ENCODE measurements at regions not wholly inside any gene's neighbourhood (a gene's known extent, or its start where the extent isn't known, plus 50 kb on each side); places are given as distances from the start of the nearest gene placed in this dataset.
"Not testable (repeated sequence)": the region's sequence is repeated elsewhere in the genome, so short reads cannot be mapped to it uniquely, and the experiment has no call there.

DNA sequence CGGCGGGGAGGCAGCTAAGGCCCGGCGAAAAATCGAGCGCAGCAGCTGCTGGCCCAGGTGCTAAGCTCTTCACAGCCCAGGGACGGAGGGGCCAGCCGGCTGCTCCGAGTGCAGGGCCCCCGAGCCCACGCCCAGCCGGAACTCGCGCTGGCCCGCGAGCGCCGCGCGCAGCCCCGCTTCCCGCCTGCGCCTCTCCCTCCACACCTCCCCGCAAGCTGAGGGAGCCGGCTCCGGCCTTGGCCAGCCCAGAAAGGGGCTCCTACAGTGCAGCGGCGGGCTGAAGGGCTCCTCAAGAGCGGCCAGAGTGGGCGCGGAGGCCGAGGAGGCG, 591.7 kb downstream of the TRIB2 start:
- H3K79me2 ChIP-seq (ENCODE audit: insufficient read depth, low read length); POLR2A ChIA-PET; CTCF ChIA-PET (ENCODE audit: low intra/inter-chr PET ratio, low total read pairs); H3K4me3 ChIP-seq (replicated peaks in 1 of 3; ENCODE audit: insufficient read depth in 1 of 3, low read depth in 2 of 3, low read length in 3 of 3); ATAC-seq; DNase-seq (ENCODE audit: low spot score); FAIRE-seq; H3K4me1 ChIP-seq (ENCODE audit: insufficient read depth, low read length); H2AFZ ChIP-seq (ENCODE audit: low read length); H3K27ac ChIP-seq (ENCODE audit: extremely low read length, insufficient read depth, low read length); BruUV-seq (replicated peaks); in situ Hi-C loops (cut with HindIII; ENCODE audit: extremely low pct_ligation_motif_present, low pct_unique_long_range_greater_than_20kb); H3K4me2 ChIP-seq (ENCODE audit: low read depth, low read length); intact Hi-C loops (cut with micrococcal nuclease; ENCODE audit: unreplicated experiment); H3K9ac ChIP-seq (ENCODE audit: insufficient read depth, low read depth, low read length); H3K36me3 ChIP-seq (replicated peaks in 1 of 2; ENCODE audit: control insufficient read depth in 1 of 2, insufficient read depth in 2 of 2, low read length in 2 of 2); H4K20me1 ChIP-seq (ENCODE audit: insufficient read depth, low read length); H3K27me3 ChIP-seq (ENCODE audit: control insufficient read depth in 1 of 2, insufficient read depth in 2 of 2, low read length in 2 of 2): not testable (repeated sequence)
- 72% methylated on average over 27 of the region's 33 CpGs for WGBS (ENCODE audit: low lambda C conversion rate)
- peaks cover 88% of the 10 kb centered on the region for H3K9me3 ChIP-seq (ENCODE audit: low read length)

GRCh38 chr2:13308989-13309388, 592.3 kb downstream of the TRIB2 start:
- DNase-seq (ENCODE audit: low spot score) (no peak), FAIRE-seq (no peak), ATAC-seq (no peak)
- H3K27me3 ChIP-seq (ENCODE audit: control insufficient read depth in 1 of 2, insufficient read depth in 2 of 2, low read length in 2 of 2), result no peaks in the 10 kb centered on the region
- H2AFZ ChIP-seq (ENCODE audit: low read length), result no peak overlapping the region
- H3K4me1 ChIP-seq (ENCODE audit: insufficient read depth, low read length), result no peaks in the 10 kb centered on the region
- no TSS peak for BruUV-seq (replicated peaks)
- in situ Hi-C loops (cut with HindIII; ENCODE audit: extremely low pct_ligation_motif_present, low pct_unique_long_range_greater_than_20kb) (no loop called here), intact Hi-C loops (cut with micrococcal nuclease; ENCODE audit: unreplicated experiment) (no loop called here)
- ChIA-PET POLR2A (no interaction called here), CTCF (ENCODE audit: low intra/inter-chr PET ratio, low total read pairs) (no interaction called here)
- H3K27ac ChIP-seq (ENCODE audit: extremely low read length, insufficient read depth, low read length), result no peak overlapping the region
- H3K9me3 ChIP-seq (ENCODE audit: low read length), result peaks cover 88% of the 10 kb centered on the region
- no peaks in the 10 kb centered on the region for H4K20me1 ChIP-seq (ENCODE audit: insufficient read depth, low read length)
- TF ChIP-seq, protein P1, sequence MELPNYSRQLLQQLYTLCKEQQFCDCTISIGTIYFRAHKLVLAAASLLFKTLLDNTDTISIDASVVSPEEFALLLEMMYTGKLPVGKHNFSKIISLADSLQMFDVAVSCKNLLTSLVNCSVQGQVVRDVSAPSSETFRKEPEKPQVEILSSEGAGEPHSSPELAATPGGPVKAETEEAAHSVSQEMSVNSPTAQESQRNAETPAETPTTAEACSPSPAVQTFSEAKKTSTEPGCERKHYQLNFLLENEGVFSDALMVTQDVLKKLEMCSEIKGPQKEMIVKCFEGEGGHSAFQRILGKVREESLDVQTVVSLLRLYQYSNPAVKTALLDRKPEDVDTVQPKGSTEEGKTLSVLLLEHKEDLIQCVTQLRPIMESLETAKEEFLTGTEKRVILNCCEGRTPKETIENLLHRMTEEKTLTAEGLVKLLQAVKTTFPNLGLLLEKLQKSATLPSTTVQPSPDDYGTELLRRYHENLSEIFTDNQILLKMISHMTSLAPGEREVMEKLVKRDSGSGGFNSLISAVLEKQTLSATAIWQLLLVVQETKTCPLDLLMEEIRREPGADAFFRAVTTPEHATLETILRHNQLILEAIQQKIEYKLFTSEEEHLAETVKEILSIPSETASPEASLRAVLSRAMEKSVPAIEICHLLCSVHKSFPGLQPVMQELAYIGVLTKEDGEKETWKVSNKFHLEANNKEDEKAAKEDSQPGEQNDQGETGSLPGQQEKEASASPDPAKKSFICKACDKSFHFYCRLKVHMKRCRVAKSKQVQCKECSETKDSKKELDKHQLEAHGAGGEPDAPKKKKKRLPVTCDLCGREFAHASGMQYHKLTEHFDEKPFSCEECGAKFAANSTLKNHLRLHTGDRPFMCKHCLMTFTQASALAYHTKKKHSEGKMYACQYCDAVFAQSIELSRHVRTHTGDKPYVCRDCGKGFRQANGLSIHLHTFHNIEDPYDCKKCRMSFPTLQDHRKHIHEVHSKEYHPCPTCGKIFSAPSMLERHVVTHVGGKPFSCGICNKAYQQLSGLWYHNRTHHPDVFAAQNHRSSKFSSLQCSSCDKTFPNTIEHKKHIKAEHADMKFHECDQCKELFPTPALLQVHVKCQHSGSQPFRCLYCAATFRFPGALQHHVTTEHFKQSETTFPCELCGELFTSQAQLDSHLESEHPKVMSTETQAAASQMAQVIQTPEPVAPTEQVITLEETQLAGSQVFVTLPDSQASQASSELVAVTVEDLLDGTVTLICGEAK (IDR thresholded peaks at IDR 0.05), result no peak
- TF ChIP-seq, protein P1 (CRISPR knock-in tag; IDR thresholded peaks at IDR 0.05), result no peak
- no peak for TF ChIP-seq ZFP36L2 (CRISPR knock-in tag; IDR thresholded peaks at IDR 0.05)
- no peak for TF ChIP-seq SNAI1 (CRISPR knock-in tag; IDR thresholded peaks at IDR 0.05; ENCODE audit: borderline replicate concordance)
- TF ChIP-seq ZNF569 (CRISPR knock-in tag; IDR thresholded peaks at IDR 0.05; ENCODE audit: borderline replicate concordance), result no peak
- TF ChIP-seq, protein P2, sequence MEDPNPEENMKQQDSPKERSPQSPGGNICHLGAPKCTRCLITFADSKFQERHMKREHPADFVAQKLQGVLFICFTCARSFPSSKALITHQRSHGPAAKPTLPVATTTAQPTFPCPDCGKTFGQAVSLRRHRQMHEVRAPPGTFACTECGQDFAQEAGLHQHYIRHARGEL (CRISPR knock-in tag; IDR thresholded peaks at IDR 0.05), result no peak
- no peak for TF ChIP-seq ZNF557 (CRISPR knock-in tag; IDR thresholded peaks at IDR 0.05)
- TF ChIP-seq ZNF891 (CRISPR knock-in tag; IDR thresholded peaks at IDR 0.05), result no peak
- no peaks in the 10 kb centered on the region for H3K36me3 ChIP-seq (replicated peaks in 1 of 2; ENCODE audit: control insufficient read depth in 1 of 2, insufficient read depth in 2 of 2, low read length in 2 of 2)
- H3K4me3 ChIP-seq (replicated peaks in 1 of 3; ENCODE audit: insufficient read depth in 1 of 3, low read depth in 2 of 3, low read length in 3 of 3), result no peak overlapping the region
- 16% methylated on average over 4 of the region's 4 CpGs for WGBS (ENCODE audit: low lambda C conversion rate)
- no peak overlapping the region for H3K4me2 ChIP-seq (ENCODE audit: low read depth, low read length)
- no peak overlapping the region for H3K9ac ChIP-seq (ENCODE audit: insufficient read depth, low read depth, low read length)
- H3K79me2 ChIP-seq (ENCODE audit: insufficient read depth, low read length), result no peaks in the 10 kb centered on the region

All from HepG2 (cell line).